DND-41 (cell line): ENCODE measurements at regions not wholly inside any gene's neighbourhood (a gene's known extent, or its start where the extent isn't known, plus 50 kb on each side); places are given as distances from the start of the nearest gene placed in this dataset.

Source experiments
- ATAC-seq: fragments of 200-7000 bp; cut with Tn5 transposase; 3 replicates; pipeline ENCODE4 v1.9.1; 2021; ENCODE audit warnings: low read depth; ENCODE audit not compliant: insufficient read depth
- DNase-seq: peaks from one replicate; pipeline ENCODE4 v3.0.0-alpha.2; 2020
- H2AFZ ChIP-seq: 2 replicates; pipeline ENCODE4 v1.6.0; 2012; ENCODE audit warnings: low read depth, low read length
- H3K27ac ChIP-seq: 2 replicates; pipeline ENCODE4 v1.5.1; 2012; ENCODE audit warnings: low read length, inconsistent platforms
- H3K27me3 ChIP-seq: fragments of 200-600 bp; sonication (generic); 2 replicates; pipeline ENCODE4 v1.6.0; 2012; ENCODE audit warnings: low read length, mild to moderate bottlenecking, inconsistent platforms; ENCODE audit not compliant: insufficient read depth, poor library complexity
- H3K36me3 ChIP-seq: 2 replicates; pipeline ENCODE4 v1.5.1; 2012; ENCODE audit warnings: low read length, inconsistent platforms; ENCODE audit not compliant: insufficient read depth
- H3K4me1 ChIP-seq: 2 replicates; pipeline ENCODE4 v1.5.1; 2012; ENCODE audit warnings: mild to moderate bottlenecking, low read length; ENCODE audit not compliant: insufficient read depth
- H3K4me2 ChIP-seq: 2 replicates; pipeline ENCODE4 v1.6.0; 2012; ENCODE audit warnings: mild to moderate bottlenecking, moderate library complexity, low read length, inconsistent platforms; ENCODE audit not compliant: insufficient read depth
- H3K4me3 ChIP-seq, 2 experiments: fragments of 200-600 bp in 1 of 2; shearing (Covaris generic) in 1 of 2; 2 replicates each; pipeline ENCODE4 v1.5.1; 2012 to 2016; ENCODE audit warnings: inconsistent platforms in 2 of 2, low read length in 2 of 2, mild to moderate bottlenecking in 2 of 2, low read depth in 1 of 2, moderate library complexity in 1 of 2
- H3K79me2 ChIP-seq: 2 replicates; pipeline ENCODE4 v1.6.0; 2012; ENCODE audit warnings: low read length, inconsistent platforms; ENCODE audit not compliant: insufficient read depth
- H3K9ac ChIP-seq: 2 replicates; pipeline ENCODE4 v1.6.0; 2012; ENCODE audit warnings: low read depth, mild to moderate bottlenecking, inconsistent platforms, low read length, moderate library complexity
- H3K9me3 ChIP-seq: 2 replicates; pipeline ENCODE4 v1.5.1; 2012; ENCODE audit warnings: low read length, moderate library complexity, mild to moderate bottlenecking, inconsistent platforms; ENCODE audit not compliant: insufficient read depth, severe bottlenecking
- H4K20me1 ChIP-seq: 2 replicates; pipeline ENCODE4 v1.6.0; 2012; ENCODE audit warnings: low read length; ENCODE audit not compliant: insufficient read depth
- EZH2 ChIP-seq: IDR thresholded peaks from 3 replicates; pipeline ENCODE4 v1.6.1; 2012; ENCODE audit warnings: borderline replicate concordance, low read depth, mild to moderate bottlenecking, moderate library complexity, low read length, inconsistent platforms; ENCODE audit not compliant: severe bottlenecking
- TF ChIP-seq, protein P1 (sequence below): IDR thresholded peaks from 2 replicates; pipeline ENCODE4 v1.5.1; 2012; ENCODE audit warnings: borderline replicate concordance, low read length, moderate library complexity, mild to moderate bottlenecking; ENCODE audit not compliant: poor library complexity, severe bottlenecking; ENCODE audit errors: extremely low read depth

DNA sequence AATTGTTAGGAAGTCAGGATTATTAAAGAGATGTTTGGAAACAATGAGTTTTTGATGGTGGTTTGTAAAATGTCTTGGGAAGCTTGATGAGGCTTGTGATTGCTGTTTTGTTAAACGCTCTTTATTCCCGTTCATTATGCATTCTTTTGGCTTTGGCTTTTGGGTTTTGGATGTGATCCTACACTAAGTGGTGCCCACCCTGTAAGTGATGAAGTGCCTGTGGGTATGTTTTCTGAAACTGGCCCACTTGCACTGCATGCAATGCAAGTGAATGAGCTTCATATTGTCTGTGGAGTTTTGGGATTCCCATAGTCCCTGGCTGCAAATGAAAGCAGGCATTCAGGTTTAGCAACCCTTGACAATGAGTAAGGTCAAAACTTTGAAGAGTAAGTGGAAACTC, 1035.5 kb upstream of the WWC1 start:
- H3K9ac ChIP-seq, result no peak overlapping the region

DNA sequence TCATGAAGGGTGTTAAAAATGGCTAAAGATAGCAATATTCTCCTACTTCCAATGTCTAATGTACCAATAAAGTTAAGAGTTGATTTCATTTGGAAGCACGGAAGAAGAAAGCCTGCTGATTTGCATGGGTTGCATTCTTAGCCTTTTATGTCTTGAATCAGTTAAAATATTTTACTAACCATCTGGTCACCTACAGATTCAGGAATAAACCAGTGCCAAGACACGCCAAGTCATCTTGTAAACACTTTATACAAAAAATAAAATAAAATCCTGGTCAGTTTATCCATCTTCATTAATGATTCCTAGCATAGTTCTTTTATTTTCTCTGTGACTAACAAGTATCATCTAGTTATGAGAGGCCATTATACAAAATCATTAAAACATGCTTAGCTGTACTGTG, 1031.6 kb upstream of the WWC1 start:
- Histone ChIP-seq H3K9me3 (no peaks in the 10 kb centered on the region), H4K20me1 (no peaks in the 10 kb centered on the region), H3K4me3 (no peak overlapping the region), H3K9ac (no peak overlapping the region), H3K36me3 (no peaks in the 10 kb centered on the region), H3K4me1 (no peaks in the 10 kb centered on the region), H3K4me2 (no peak overlapping the region), H3K27me3 (no peaks in the 10 kb centered on the region), H3K79me2 (no peaks in the 10 kb centered on the region), H2AFZ (no peak overlapping the region), H3K27ac (no peak overlapping the region)
- ATAC-seq, result no peak
- TF ChIP-seq, protein P1, sequence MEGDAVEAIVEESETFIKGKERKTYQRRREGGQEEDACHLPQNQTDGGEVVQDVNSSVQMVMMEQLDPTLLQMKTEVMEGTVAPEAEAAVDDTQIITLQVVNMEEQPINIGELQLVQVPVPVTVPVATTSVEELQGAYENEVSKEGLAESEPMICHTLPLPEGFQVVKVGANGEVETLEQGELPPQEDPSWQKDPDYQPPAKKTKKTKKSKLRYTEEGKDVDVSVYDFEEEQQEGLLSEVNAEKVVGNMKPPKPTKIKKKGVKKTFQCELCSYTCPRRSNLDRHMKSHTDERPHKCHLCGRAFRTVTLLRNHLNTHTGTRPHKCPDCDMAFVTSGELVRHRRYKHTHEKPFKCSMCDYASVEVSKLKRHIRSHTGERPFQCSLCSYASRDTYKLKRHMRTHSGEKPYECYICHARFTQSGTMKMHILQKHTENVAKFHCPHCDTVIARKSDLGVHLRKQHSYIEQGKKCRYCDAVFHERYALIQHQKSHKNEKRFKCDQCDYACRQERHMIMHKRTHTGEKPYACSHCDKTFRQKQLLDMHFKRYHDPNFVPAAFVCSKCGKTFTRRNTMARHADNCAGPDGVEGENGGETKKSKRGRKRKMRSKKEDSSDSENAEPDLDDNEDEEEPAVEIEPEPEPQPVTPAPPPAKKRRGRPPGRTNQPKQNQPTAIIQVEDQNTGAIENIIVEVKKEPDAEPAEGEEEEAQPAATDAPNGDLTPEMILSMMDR, result no peak
- TF ChIP-seq EZH2, result no peak
- DNase-seq, result no peak

More for the DNA sequence above, 1035.5 kb upstream of the WWC1 start:
- ATAC-seq (no peak), DNase-seq (no peak)
- Histone ChIP-seq H3K4me2 (no peak overlapping the region), H3K79me2 (no peaks in the 10 kb centered on the region), H3K9me3 (no peaks in the 10 kb centered on the region), H3K27ac (no peak overlapping the region), H3K4me3 (no peak overlapping the region), H4K20me1 (no peaks in the 10 kb centered on the region), H3K4me1 (no peaks in the 10 kb centered on the region), H3K27me3 (no peaks in the 10 kb centered on the region), H3K36me3 (no peaks in the 10 kb centered on the region), H2AFZ (no peak overlapping the region)
- TF ChIP-seq, protein P1, result no peak
- no peak for TF ChIP-seq EZH2

DNA sequence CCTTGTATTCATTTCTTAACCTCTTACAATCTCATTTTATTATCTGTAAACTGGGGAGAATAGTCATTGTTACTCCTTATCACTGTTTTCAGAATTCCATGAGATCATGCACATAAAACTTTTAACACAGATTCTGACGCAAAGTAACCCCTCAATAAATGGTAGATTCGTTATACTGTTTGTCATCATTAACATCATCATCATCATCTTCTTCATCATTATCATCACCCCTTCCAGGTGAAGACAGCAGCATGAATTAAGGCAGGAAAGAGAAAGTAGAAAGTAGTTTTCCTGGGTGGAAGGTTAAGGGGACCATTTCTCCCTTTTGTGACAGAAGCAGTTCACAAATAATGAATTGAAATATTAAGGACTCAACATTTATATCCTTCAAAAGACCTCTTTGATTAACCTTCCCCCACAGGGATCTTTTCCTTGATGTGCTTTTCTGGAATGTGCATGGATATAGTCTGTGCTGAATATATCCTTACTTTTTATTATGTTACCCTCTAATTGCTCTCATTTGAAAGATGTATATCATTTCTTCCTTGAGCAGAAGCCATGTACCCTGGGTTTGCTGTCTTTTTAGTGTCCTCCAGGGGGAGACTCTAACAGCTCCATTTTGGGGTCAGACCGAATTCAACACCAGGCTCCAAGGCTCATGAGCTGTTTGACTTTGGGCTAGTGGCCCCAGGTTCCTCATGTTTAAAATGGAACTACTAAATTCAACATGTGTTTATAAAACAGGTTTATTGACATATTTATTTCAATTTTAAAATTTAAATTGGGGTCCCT, 1029.9 kb upstream of the WWC1 start:
- no peak overlapping the region for H3K4me3 ChIP-seq
- H3K9ac ChIP-seq, result no peak overlapping the region
- no peaks in the 10 kb centered on the region for H3K36me3 ChIP-seq
- H3K27ac ChIP-seq, result no peak overlapping the region
- no peak for ATAC-seq
- DNase-seq, result no peak
- no peak overlapping the region for H2AFZ ChIP-seq
- H3K79me2 ChIP-seq, result no peaks in the 10 kb centered on the region
- H3K9me3 ChIP-seq, result no peaks in the 10 kb centered on the region
- H3K4me2 ChIP-seq, result no peak overlapping the region
- TF ChIP-seq, protein P1, result no peak
- no peak for TF ChIP-seq EZH2
- no peaks in the 10 kb centered on the region for H3K4me1 ChIP-seq
- no peaks in the 10 kb centered on the region for H3K27me3 ChIP-seq
- H4K20me1 ChIP-seq, result no peaks in the 10 kb centered on the region
